Type B pancreatic cell (in vitro differentiated cells): ENCODE measurements at regions not wholly inside any gene's neighbourhood (a gene's known extent, or its start where the extent isn't known, plus 50 kb on each side); places are given as distances from the start of the nearest gene placed in this dataset.

Experiments
- DNase-seq: peaks from one replicate; pipeline ENCODE4 v3.0.0; 2021; ENCODE audit warnings: mixed read lengths; ENCODE audit not compliant: unreplicated experiment; ENCODE audit errors: extremely low spot score
- H3K27ac Mint-ChIP-seq: 2 replicates; pipeline ENCODE4 v1.8.0; 2021; ENCODE audit warnings: mild to moderate bottlenecking, mixed read lengths
- H3K27me3 Mint-ChIP-seq: 2 replicates; pipeline ENCODE4 v1.8.0; 2021; ENCODE audit warnings: mixed read lengths
- H3K36me3 Mint-ChIP-seq: 2 replicates; pipeline ENCODE4 v1.8.0; 2021; ENCODE audit warnings: mixed read lengths
- H3K4me1 Mint-ChIP-seq: one replicate; pipeline ENCODE4 v1.8.0; 2021; ENCODE audit warnings: mixed read lengths; ENCODE audit not compliant: unreplicated experiment
- H3K4me3 Mint-ChIP-seq: 2 replicates; pipeline ENCODE4 v1.8.0; 2021; ENCODE audit warnings: mild to moderate bottlenecking, mixed read lengths
- H3K9me3 Mint-ChIP-seq: 2 replicates; pipeline ENCODE4 v1.8.0; 2021; ENCODE audit warnings: mixed read lengths
- TF ChIP-seq, protein P1 (sequence below): fragments of 200-600 bp; sonication (generic); conservative IDR thresholded peaks from 2 replicates; pipeline ENCODE4 v1.5.0; 2021; ENCODE audit warnings: antibody characterized with exemption, mild to moderate bottlenecking

- Mint-ChIP-seq H3K4me3 (no peak overlapping the region), H3K36me3 (no peaks in the 10 kb centered on the region), H3K9me3 (peaks cover 5% of the 10 kb centered on the region), H3K4me1 (no peaks in the 10 kb centered on the region), H3K27ac (no peak overlapping the region), H3K27me3 (no peaks in the 10 kb centered on the region)
- TF ChIP-seq, protein P1, sequence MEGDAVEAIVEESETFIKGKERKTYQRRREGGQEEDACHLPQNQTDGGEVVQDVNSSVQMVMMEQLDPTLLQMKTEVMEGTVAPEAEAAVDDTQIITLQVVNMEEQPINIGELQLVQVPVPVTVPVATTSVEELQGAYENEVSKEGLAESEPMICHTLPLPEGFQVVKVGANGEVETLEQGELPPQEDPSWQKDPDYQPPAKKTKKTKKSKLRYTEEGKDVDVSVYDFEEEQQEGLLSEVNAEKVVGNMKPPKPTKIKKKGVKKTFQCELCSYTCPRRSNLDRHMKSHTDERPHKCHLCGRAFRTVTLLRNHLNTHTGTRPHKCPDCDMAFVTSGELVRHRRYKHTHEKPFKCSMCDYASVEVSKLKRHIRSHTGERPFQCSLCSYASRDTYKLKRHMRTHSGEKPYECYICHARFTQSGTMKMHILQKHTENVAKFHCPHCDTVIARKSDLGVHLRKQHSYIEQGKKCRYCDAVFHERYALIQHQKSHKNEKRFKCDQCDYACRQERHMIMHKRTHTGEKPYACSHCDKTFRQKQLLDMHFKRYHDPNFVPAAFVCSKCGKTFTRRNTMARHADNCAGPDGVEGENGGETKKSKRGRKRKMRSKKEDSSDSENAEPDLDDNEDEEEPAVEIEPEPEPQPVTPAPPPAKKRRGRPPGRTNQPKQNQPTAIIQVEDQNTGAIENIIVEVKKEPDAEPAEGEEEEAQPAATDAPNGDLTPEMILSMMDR, result no peak
- no peak for DNase-seq
Observed at GRCh38 chr4:156401371-156401770, 447.7 kb upstream of the CTSO start.

DNA sequence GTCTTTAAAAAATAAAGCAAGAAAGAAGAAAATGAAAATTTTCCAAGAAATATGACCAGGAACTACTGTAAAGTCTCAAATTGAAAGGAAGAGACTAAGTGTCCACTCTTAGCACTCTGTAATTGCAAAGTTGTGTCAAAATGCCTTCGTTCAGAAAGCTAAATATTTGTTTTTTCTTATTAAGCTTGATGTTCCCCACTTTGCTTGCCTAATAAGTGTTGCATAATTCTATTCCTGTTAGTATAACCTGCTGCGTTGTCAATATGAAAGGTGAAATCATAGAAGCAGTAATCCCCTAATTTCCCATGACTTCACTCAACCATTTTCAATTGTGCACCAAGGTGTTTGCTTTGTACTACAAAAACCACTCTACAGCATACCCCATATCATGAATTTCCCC lies 442.9 kb upstream of the CTSO start:
- Mint-ChIP-seq H3K4me1 (no peaks in the 10 kb centered on the region), H3K27ac (no peak overlapping the region), H3K27me3 (no peaks in the 10 kb centered on the region), H3K9me3 (no peaks in the 10 kb centered on the region), H3K36me3 (no peaks in the 10 kb centered on the region), H3K4me3 (no peak overlapping the region)
- TF ChIP-seq, protein P1, result no peak
- DNase-seq, result no peak

DNA sequence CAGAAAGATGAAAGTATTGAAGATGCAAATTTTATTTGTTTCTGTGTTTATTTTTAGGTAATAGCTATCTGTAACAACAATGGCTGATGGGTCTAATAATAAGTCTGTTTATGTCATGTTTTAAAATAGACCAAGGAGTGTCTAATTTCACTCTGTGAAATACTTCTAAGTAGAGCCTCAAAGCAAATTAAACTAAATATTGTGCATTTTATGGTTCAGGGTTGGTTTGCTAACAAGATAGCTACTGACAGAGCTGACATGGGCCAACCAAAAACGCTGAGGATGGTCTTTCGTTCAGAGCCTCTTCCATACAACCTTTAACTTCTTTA lies 437.6 kb upstream of the CTSO start:
- DNase-seq, result no peak
- no peaks in the 10 kb centered on the region for H3K27me3 Mint-ChIP-seq
- TF ChIP-seq, protein P1, result no peak
- H3K9me3 Mint-ChIP-seq, result no peaks in the 10 kb centered on the region
- no peaks in the 10 kb centered on the region for H3K36me3 Mint-ChIP-seq
- H3K27ac Mint-ChIP-seq, result no peak overlapping the region
- H3K4me1 Mint-ChIP-seq, result no peaks in the 10 kb centered on the region
- no peak overlapping the region for H3K4me3 Mint-ChIP-seq

DNA sequence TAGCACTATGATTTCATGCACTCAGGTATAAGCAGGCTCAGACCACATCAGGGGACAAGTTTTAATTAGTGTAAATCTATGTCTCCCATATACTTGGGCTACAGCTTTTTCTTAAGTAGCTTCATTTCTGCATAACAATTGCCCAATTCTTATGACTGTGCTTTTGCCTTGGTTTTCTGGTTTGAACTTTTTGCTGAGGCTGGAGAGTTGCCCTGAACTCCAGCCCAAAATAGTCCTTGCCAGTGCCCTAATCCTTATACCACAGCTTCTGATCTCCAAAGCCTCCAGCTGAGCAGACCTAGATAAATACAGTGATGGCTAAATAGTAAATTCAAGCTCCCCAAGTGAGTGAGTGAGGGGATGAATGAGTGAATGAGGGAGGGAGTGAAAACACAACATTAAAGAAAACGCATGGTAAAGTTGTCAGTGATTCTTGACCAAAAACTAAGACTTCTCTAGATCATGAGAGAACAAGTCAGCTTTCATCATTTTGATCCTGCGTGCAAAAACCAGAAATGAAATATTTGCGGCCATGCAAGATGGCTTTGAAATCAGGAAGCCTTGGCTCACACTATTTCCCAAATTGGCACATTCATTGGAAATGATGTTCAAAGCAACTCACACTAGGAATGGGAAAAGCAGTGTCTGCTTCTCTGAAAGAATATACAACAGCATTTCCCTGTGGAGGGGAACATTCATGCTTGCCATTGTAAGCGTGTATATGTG lies 437.1 kb upstream of the CTSO start:
- Mint-ChIP-seq H3K27me3 (no peaks in the 10 kb centered on the region), H3K9me3 (no peaks in the 10 kb centered on the region), H3K27ac (no peak overlapping the region), H3K4me3 (no peak overlapping the region), H3K36me3 (no peaks in the 10 kb centered on the region), H3K4me1 (no peaks in the 10 kb centered on the region)
- DNase-seq, result no peak
- TF ChIP-seq, protein P1, result no peak

GRCh38 chr4:156388826-156389225 lies 435.2 kb upstream of the CTSO start:
- Mint-ChIP-seq H3K9me3 (no peaks in the 10 kb centered on the region), H3K4me3 (no peak overlapping the region), H3K4me1 (no peaks in the 10 kb centered on the region), H3K27me3 (no peaks in the 10 kb centered on the region), H3K36me3 (no peaks in the 10 kb centered on the region), H3K27ac (no peak overlapping the region)
- no peak for DNase-seq
- TF ChIP-seq, protein P1, result no peak
